NAMALWA (cell line): ENCODE measurements at regions not wholly inside any gene's neighbourhood (a gene's known extent, or its start where the extent isn't known, plus 50 kb on each side); places are given as distances from the start of the nearest gene placed in this dataset.
A peak's percentile ranks its signal among the peaks of the same experiment; 100 is the strongest.

ENCODE experiments used
- DNase-seq: peaks from one replicate; pipeline ENCODE4 v3.0.0-alpha.2; 2015; ENCODE audit warnings: low spot score

- no peak for DNase-seq
Measured at GRCh38 chr6:121823437-121823851, 388.0 kb downstream of the GJA1 start.

- no peak for DNase-seq
Measured at GRCh38 chr6:121826156-121826810, 390.8 kb downstream of the GJA1 start.

GRCh38 chr6:121828146-121828886 is 392.9 kb downstream of the GJA1 start:
- no peak for DNase-seq

- peak; percentile 4 for DNase-seq
Measured at GRCh38 chr6:121830736-121831135, 395.3 kb downstream of the GJA1 start.

GRCh38 chr6:121835662-121836061 is 400.2 kb downstream of the GJA1 start:
- DNase-seq = no peak

- DNase-seq = no peak
Measured at GRCh38 chr6:121837545-121838229, 402.2 kb downstream of the GJA1 start.

GRCh38 chr6:121838842-121839241 is 403.4 kb downstream of the GJA1 start:
- no peak for DNase-seq

GRCh38 chr6:121839896-121840295 is 404.4 kb downstream of the GJA1 start:
- DNase-seq = no peak

- DNase-seq = no peak
Measured at GRCh38 chr6:121844898-121845297, 409.5 kb downstream of the GJA1 start.

GRCh38 chr6:121847806-121848522 is 412.5 kb downstream of the GJA1 start:
- no peak for DNase-seq

- no peak for DNase-seq
Measured at GRCh38 chr6:121848523-121849255, 413.2 kb downstream of the GJA1 start.

- DNase-seq = peak; percentile 79
Measured at GRCh38 chr6:121849477-121849876, 414.0 kb downstream of the GJA1 start.

GRCh38 chr6:121851056-121851455 is 415.6 kb downstream of the GJA1 start:
- no peak for DNase-seq

- no peak for DNase-seq
Measured at GRCh38 chr6:121853686-121854085, 418.2 kb downstream of the GJA1 start.

GRCh38 chr6:121855521-121855920 is 420.1 kb downstream of the GJA1 start:
- DNase-seq = no peak

GRCh38 chr6:121856296-121856695 is 420.9 kb downstream of the GJA1 start:
- DNase-seq = no peak

GRCh38 chr6:121857551-121857950 is 422.1 kb downstream of the GJA1 start:
- peak; percentile 8 for DNase-seq

GRCh38 chr6:121858310-121858709 is 422.9 kb downstream of the GJA1 start:
- DNase-seq = no peak

GRCh38 chr6:121858986-121859385 is 423.5 kb downstream of the GJA1 start:
- DNase-seq = no peak

GRCh38 chr6:121865811-121866210 is 430.4 kb downstream of the GJA1 start:
- no peak for DNase-seq

GRCh38 chr6:121867095-121867494 is 431.6 kb downstream of the GJA1 start:
- DNase-seq = no peak

GRCh38 chr6:121868206-121868605 is 432.8 kb downstream of the GJA1 start:
- DNase-seq = no peak
